GM18511 (cell line): ENCODE measurements at regions not wholly inside any gene's neighbourhood (a gene's known extent, or its start where the extent isn't known, plus 50 kb on each side); places are given as distances from the start of the nearest gene placed in this dataset.
"Not testable (repeated sequence)": the region's sequence is repeated elsewhere in the genome, so short reads cannot be mapped to it uniquely, and the experiment has no call there.

Experiments used
- ATAC-seq: cut with Tn5 transposase; IDR thresholded peaks from one replicate; pipeline ENCODE4 v1.9.1; 2021; ENCODE audit warnings: mild to moderate bottlenecking, moderate library complexity; ENCODE audit not compliant: unreplicated experiment

DNA sequence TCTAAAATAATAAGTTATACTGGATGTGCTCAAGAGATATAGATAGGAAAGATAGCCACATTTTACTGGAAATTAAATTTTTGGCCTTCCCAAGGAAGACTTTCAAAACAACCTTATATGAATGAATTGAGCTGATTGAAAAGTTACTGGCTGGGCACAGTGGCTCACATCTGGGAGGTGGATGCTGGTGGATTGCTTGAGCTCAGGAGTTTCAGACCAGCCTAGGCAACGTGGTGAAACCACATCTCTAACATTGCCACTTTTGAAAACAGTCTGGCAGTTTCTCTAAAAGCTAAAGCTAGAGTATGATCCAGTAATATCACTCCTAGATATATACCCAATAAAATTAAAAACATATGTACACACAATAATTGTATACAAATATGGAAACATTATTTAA is 231.4 kb upstream of the POU1F1 start:
- no peak for ATAC-seq

GRCh38 chr3:87503900-87504498 is 227.6 kb upstream of the POU1F1 start:
- ATAC-seq = peak; percentile 95

- no peak for ATAC-seq
Observed at GRCh38 chr3:87501076-87501475, 224.7 kb upstream of the POU1F1 start.

GRCh38 chr3:87498358-87499080 is 222.1 kb upstream of the POU1F1 start:
- ATAC-seq = no peak

DNA sequence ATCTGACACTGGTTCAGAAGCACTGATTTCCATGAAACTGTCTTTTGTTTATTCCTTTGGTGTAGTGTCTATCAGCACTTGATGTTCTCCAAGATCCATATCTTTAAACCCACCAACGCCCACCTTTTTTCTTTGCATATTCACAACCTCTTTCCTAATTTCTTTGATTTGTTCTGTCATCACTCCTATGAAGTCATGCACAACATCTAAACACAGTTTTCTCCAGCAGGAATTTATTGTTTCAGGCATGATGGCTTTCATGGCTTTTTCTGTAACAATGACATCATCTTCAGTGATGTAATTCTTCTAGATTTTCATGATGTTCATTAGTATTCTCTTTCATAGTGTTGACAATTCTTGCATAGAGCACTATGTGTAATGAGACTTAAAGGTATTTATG is 219.6 kb upstream of the POU1F1 start:
- no peak for ATAC-seq

- no peak for ATAC-seq
Observed at GRCh38 chr3:87494264-87494663, 217.9 kb upstream of the POU1F1 start.

DNA sequence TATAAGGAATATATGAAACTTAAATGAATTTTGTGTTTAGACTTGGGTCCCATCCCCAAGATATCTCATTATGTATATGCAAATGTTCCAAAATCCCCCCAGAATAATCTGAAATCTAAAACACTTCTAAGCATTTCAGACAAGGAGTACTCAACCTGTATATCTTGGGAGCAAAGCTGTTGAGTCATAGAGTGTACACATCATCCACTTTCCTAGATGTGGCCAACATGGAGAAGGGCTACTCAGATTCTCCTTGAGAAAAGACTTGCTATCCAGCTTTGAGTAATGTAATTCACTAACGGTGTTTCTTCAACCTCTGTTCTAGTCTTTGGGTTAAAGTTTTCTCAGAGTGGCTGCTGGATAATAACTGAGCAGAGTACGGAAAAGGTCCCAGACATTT is 215.5 kb upstream of the POU1F1 start:
- no peak for ATAC-seq

- no peak for ATAC-seq
Observed at GRCh38 chr3:87489892-87490291, 213.5 kb upstream of the POU1F1 start.

- no peak for ATAC-seq
Observed at GRCh38 chr3:87488765-87489164, 212.4 kb upstream of the POU1F1 start.

GRCh38 chr3:87486635-87487034 is 210.3 kb upstream of the POU1F1 start:
- ATAC-seq = not testable (repeated sequence)

- no peak for ATAC-seq
Observed at GRCh38 chr3:87486115-87486514, 209.7 kb upstream of the POU1F1 start.

DNA sequence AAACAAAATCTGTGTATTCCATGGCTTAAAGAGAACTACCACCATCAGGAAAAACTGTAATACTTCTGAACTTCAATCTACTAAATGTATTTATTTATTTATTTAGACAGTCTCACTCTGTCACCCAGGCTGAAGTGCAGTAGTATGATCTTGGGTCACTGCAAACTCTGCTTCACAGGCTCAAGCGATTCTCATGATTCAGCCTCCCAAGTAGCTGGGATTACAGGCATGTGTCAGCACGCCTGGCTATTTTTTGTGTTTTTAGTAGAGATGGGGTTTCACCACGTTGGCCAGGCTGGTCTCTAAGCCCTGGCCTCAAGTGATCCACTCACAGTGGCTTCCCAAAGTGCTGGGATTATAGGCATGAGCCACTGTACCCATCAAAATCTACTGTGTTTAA is 202.3 kb upstream of the POU1F1 start:
- ATAC-seq = no peak

- no peak for ATAC-seq
Observed at GRCh38 chr3:87473944-87474343, 197.6 kb upstream of the POU1F1 start.

- no peak for ATAC-seq
Observed at GRCh38 chr3:87468938-87469337, 192.6 kb upstream of the POU1F1 start.

GRCh38 chr3:87468235-87468634 is 191.9 kb upstream of the POU1F1 start:
- no peak for ATAC-seq

- ATAC-seq = no peak
Observed at GRCh38 chr3:87462228-87462627, 185.8 kb upstream of the POU1F1 start.

DNA sequence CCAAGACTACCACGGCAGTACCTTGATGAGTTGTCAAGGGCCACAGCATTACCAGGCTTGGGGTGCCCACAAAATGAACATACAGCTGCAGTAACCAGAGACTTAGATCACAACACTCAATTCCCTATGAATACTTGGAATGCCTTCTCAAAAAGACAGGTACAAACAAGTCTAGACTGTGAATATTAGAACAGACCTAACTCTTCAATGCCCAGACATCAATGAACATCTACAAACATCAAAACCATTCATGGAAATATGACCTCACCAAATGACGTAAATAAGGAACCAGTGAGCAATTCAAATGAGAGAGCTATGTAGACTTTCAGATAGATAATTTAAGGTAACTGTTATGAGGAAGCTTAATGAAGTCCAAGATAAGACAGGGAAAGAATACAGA is 185.1 kb upstream of the POU1F1 start:
- ATAC-seq = no peak

- no peak for ATAC-seq
Observed at GRCh38 chr3:87461036-87461435, 184.7 kb upstream of the POU1F1 start.

GRCh38 chr3:87448558-87448957 is 172.2 kb upstream of the POU1F1 start:
- no peak for ATAC-seq

DNA sequence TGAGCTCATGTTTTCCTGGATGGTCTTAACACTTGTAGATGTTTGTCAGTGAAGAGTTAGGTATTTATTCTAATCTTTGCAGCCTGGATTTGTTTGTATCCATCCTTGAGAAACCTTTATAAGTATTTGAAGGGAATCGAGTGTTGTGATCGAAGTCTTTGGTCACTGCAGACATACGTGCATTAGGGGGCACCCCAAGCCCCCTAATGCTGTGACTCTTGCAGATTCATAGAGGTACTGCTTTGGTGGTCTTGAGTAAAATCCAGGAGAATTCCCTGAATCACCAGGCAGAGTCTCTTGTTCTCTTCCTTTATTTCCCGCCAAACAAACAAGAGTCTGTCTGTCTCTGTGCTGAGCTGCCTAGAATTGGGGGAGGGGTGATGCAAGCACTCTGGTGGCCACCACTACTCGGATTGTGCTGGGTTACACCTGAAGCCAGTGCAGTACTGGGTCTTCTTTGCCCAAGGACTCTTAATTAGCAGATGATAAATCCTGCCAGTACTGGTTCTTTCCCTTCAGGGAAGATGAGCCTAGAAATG is 170.5 kb upstream of the POU1F1 start:
- no peak for ATAC-seq

- ATAC-seq = no peak
Observed at GRCh38 chr3:87442470-87442869, 166.1 kb upstream of the POU1F1 start.

- ATAC-seq = no peak
Observed at GRCh38 chr3:87437765-87438164, 161.4 kb upstream of the POU1F1 start.
